Ovary (tissue), 3 donors: ENCODE measurements at regions not wholly inside any gene's neighbourhood (a gene's known extent, or its start where the extent isn't known, plus 50 kb on each side); places are given as distances from the start of the nearest gene placed in this dataset.

Experiments used
- EP300 ChIP-seq: sonication (generic); formaldehyde crosslinking; IDR thresholded peaks from one replicate; pipeline ENCODE4 v1.6.1; 2017; ENCODE audit warnings: antibody characterized with exemption
- TF ChIP-seq, protein P1 (sequence below), 3 donors: fragments of 450-650 bp in 2 of 3; fragments of 200-600 bp in 1 of 3; IDR thresholded peaks; one replicate each; pipeline versions ENCODE4 v1.5.1 to v1.8.0; 2016 to 2022; ENCODE audit warnings: antibody characterized with exemption in 3 of 3, mild to moderate bottlenecking in 1 of 3
- donor health status: DM: no; HTN: no; CAD: no.

GRCh38 chr3:72077473-72078259, 292.7 kb upstream of the PROK2 start:
- TF ChIP-seq, protein P1, sequence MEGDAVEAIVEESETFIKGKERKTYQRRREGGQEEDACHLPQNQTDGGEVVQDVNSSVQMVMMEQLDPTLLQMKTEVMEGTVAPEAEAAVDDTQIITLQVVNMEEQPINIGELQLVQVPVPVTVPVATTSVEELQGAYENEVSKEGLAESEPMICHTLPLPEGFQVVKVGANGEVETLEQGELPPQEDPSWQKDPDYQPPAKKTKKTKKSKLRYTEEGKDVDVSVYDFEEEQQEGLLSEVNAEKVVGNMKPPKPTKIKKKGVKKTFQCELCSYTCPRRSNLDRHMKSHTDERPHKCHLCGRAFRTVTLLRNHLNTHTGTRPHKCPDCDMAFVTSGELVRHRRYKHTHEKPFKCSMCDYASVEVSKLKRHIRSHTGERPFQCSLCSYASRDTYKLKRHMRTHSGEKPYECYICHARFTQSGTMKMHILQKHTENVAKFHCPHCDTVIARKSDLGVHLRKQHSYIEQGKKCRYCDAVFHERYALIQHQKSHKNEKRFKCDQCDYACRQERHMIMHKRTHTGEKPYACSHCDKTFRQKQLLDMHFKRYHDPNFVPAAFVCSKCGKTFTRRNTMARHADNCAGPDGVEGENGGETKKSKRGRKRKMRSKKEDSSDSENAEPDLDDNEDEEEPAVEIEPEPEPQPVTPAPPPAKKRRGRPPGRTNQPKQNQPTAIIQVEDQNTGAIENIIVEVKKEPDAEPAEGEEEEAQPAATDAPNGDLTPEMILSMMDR (IDR thresholded peaks at IDR 0.05): no peak
- no peak for TF ChIP-seq EP300
